HEK293 (cell line): ENCODE measurements at regions not wholly inside any gene's neighbourhood (a gene's known extent, or its start where the extent isn't known, plus 50 kb on each side); places are given as distances from the start of the nearest gene placed in this dataset.

Experiments used
- CTCF ChIA-PET: fragments of 350-600 bp; formaldehyde crosslinking; extraction: SDS; loops from one replicate; lab custom pipeline; 2021; ENCODE audit warnings: antibody characterized with exemption; lab: Yijun Ruan, JAX
- POLR2A ChIA-PET: fragments of 300-600 bp; formaldehyde crosslinking; extraction: SDS; loops from one replicate; lab custom pipeline; 2020; ENCODE audit warnings: antibody characterized with exemption, inconsistent platforms; lab: Yijun Ruan, JAX
- H3K27ac ChIP-seq: fragments of 200-500 bp; sonication (Bioruptor generic); 2 replicates; pipeline ENCODE4 v1.5.1; 2014; ENCODE audit warnings: low read depth, low read length, control low read depth, inconsistent platforms; ENCODE audit errors: extremely low read depth
- H3K36me3 ChIP-seq, 2 experiments: fragments of 200-500 bp in 1 of 2; sonication (Bioruptor generic) in 1 of 2; 1 replicate in 1 of 2; 2 replicates in 1 of 2; pipeline ENCODE4 v1.5.1; 2014 to 2017; ENCODE audit warnings: inconsistent platforms in 2 of 2, low read length in 2 of 2; ENCODE audit not compliant: control insufficient read depth in 2 of 2, insufficient read depth in 1 of 2
- H3K4me1 ChIP-seq: fragments of 200-500 bp; sonication (Bioruptor generic); 2 replicates; pipeline ENCODE4 v1.5.1; 2014; ENCODE audit warnings: mild to moderate bottlenecking, low read length, inconsistent platforms; ENCODE audit not compliant: control insufficient read depth, insufficient read depth
- H3K4me3 ChIP-seq: 2 replicates; pipeline ENCODE4 v1.5.1; 2011; ENCODE audit warnings: low read depth, mild to moderate bottlenecking, control low read depth, low read length, moderate library complexity
- H3K9me3 ChIP-seq: fragments of 200-500 bp; sonication (Bioruptor generic); 2 replicates; pipeline ENCODE4 v1.5.1; 2014; ENCODE audit warnings: low read depth, low read length, inconsistent platforms; ENCODE audit not compliant: control insufficient read depth, insufficient read depth
- BCL11A ChIP-seq: fragments of 450-650 bp; formaldehyde crosslinking; IDR thresholded peaks from 2 replicates; pipeline ENCODE4 v1.5.1; 2016; ENCODE audit warnings: low read depth, missing biosample characterization, missing genetic modification characterization
- BCL11B ChIP-seq: fragments of 450-650 bp; formaldehyde crosslinking; IDR thresholded peaks from 2 replicates; pipeline ENCODE4 v1.5.1; 2016; ENCODE audit warnings: low read depth, missing biosample characterization, missing genetic modification characterization
- HOXA7 ChIP-seq: sonication (generic); formaldehyde crosslinking; IDR thresholded peaks from 2 replicates; pipeline ENCODE4 v1.8.1; 2022; ENCODE audit warnings: missing genetic modification reagents, borderline replicate concordance
- HOXC10 ChIP-seq: sonication (generic); formaldehyde crosslinking; IDR thresholded peaks from 2 replicates; pipeline ENCODE4 v1.8.1; 2023; ENCODE audit warnings: mild to moderate bottlenecking, missing genetic modification reagents
- KLF9 ChIP-seq: fragments of 450-650 bp; formaldehyde crosslinking; IDR thresholded peaks from 2 replicates; pipeline ENCODE4 v1.5.1; 2016; ENCODE audit warnings: missing biosample characterization, missing genetic modification characterization, low read depth
- MEIS1 ChIP-seq: sonication (generic); formaldehyde crosslinking; IDR thresholded peaks from 2 replicates; pipeline ENCODE4 v1.8.1; 2022; ENCODE audit warnings: missing genetic modification reagents, mild to moderate bottlenecking, borderline replicate concordance
- OSR2 ChIP-seq: fragments of 450-650 bp; formaldehyde crosslinking; IDR thresholded peaks from 2 replicates; pipeline ENCODE4 v1.5.1; 2016; ENCODE audit warnings: missing biosample characterization, missing genetic modification characterization
- PRDM1 ChIP-seq: fragments of 450-650 bp; formaldehyde crosslinking; IDR thresholded peaks from 2 replicates; pipeline ENCODE4; 2016; ENCODE audit warnings: missing biosample characterization, missing genetic modification characterization
- SCRT1 ChIP-seq: fragments of 450-650 bp; formaldehyde crosslinking; IDR thresholded peaks from 2 replicates; pipeline ENCODE4 v1.5.1; 2016; ENCODE audit warnings: missing biosample characterization, missing genetic modification characterization, borderline replicate concordance
- SP3 ChIP-seq: fragments of 450-650 bp; formaldehyde crosslinking; IDR thresholded peaks from 2 replicates; pipeline ENCODE4 v1.5.1; 2016; ENCODE audit warnings: missing biosample characterization, missing genetic modification characterization
- SP7 ChIP-seq: fragments of 450-650 bp; formaldehyde crosslinking; IDR thresholded peaks from 2 replicates; pipeline ENCODE4 v1.5.1; 2016; ENCODE audit warnings: missing biosample characterization, missing genetic modification characterization
- TCF7L2 ChIP-seq: IDR thresholded peaks from 2 replicates; pipeline ENCODE4 v1.6.1; 2011; ENCODE audit warnings: low read depth, mild to moderate bottlenecking, inconsistent platforms, low read length, moderate library complexity, borderline replicate concordance
- YY1 ChIP-seq: fragments of 450-650 bp; formaldehyde crosslinking; IDR thresholded peaks from 2 replicates; pipeline ENCODE4 v1.5.1; 2018; ENCODE audit warnings: missing biosample characterization, missing genetic modification characterization
- ZBTB21 ChIP-seq: fragments of 450-650 bp; formaldehyde crosslinking; IDR thresholded peaks from 2 replicates; pipeline ENCODE4 v1.5.1; 2017; ENCODE audit warnings: missing biosample characterization, missing genetic modification characterization
- ZBTB48 ChIP-seq: fragments of 450-650 bp; formaldehyde crosslinking; IDR thresholded peaks from 2 replicates; pipeline ENCODE4 v1.5.1; 2016; ENCODE audit warnings: missing biosample characterization, missing genetic modification characterization
- ZFP69B ChIP-seq: fragments of 450-650 bp; formaldehyde crosslinking; IDR thresholded peaks from 2 replicates; pipeline ENCODE4 v1.5.1; 2016; ENCODE audit warnings: missing biosample characterization, missing genetic modification characterization
- ZNF133 ChIP-seq: fragments of 450-650 bp; formaldehyde crosslinking; IDR thresholded peaks from 2 replicates; pipeline ENCODE4 v1.5.1; 2016; ENCODE audit warnings: missing biosample characterization, missing genetic modification characterization
- ZNF148 ChIP-seq: fragments of 450-650 bp; formaldehyde crosslinking; IDR thresholded peaks from 2 replicates; pipeline ENCODE4 v1.5.0; 2017; ENCODE audit warnings: missing biosample characterization, missing genetic modification characterization, borderline replicate concordance
- ZNF157 ChIP-seq: fragments of 450-650 bp; formaldehyde crosslinking; IDR thresholded peaks from 2 replicates; pipeline ENCODE4 v1.5.1; 2016; ENCODE audit warnings: missing biosample characterization, missing genetic modification characterization
- ZNF266 ChIP-seq: fragments of 450-650 bp; formaldehyde crosslinking; IDR thresholded peaks from 2 replicates; pipeline ENCODE4 v1.5.1; 2016; ENCODE audit warnings: missing biosample characterization, missing genetic modification characterization, low read depth
- ZNF292 ChIP-seq: fragments of 450-650 bp; formaldehyde crosslinking; IDR thresholded peaks from 2 replicates; pipeline ENCODE4 v1.5.1; 2016; ENCODE audit warnings: low read depth, missing biosample characterization, missing genetic modification characterization, borderline replicate concordance
- ZNF404 ChIP-seq: fragments of 450-650 bp; formaldehyde crosslinking; IDR thresholded peaks from 2 replicates; pipeline ENCODE4 v1.5.1; 2017; ENCODE audit warnings: missing biosample characterization, missing genetic modification characterization
- ZNF549 ChIP-seq: fragments of 450-650 bp; IDR thresholded peaks from 2 replicates; pipeline ENCODE4 v1.5.1; 2018; ENCODE audit warnings: missing biosample characterization, missing genetic modification characterization, mild to moderate bottlenecking, inconsistent platforms, moderate library complexity
- ZNF555 ChIP-seq: fragments of 450-650 bp; formaldehyde crosslinking; conservative IDR thresholded peaks from 2 replicates; pipeline ENCODE4 v1.5.1; 2017; ENCODE audit warnings: missing biosample characterization, mild to moderate bottlenecking, missing genetic modification characterization, inconsistent platforms
- ZNF600 ChIP-seq: fragments of 450-650 bp; formaldehyde crosslinking; IDR thresholded peaks from 2 replicates; pipeline ENCODE4 v1.5.1; 2016; ENCODE audit warnings: missing biosample characterization, missing genetic modification characterization
- ZNF626 ChIP-seq: fragments of 450-650 bp; sonication (Bioruptor Pico); formaldehyde crosslinking; IDR thresholded peaks from 2 replicates; pipeline ENCODE4 v1.5.1; 2018; ENCODE audit warnings: missing biosample characterization, missing genetic modification characterization, inconsistent platforms
- ZNF677 ChIP-seq: fragments of 450-650 bp; IDR thresholded peaks from 2 replicates; pipeline ENCODE4 v1.5.0; 2018; ENCODE audit warnings: missing biosample characterization, mild to moderate bottlenecking, missing genetic modification characterization, moderate library complexity
- TF ChIP-seq, protein P1 (sequence below): fragments of 450-650 bp; formaldehyde crosslinking; IDR thresholded peaks from 2 replicates; pipeline ENCODE4 v1.5.1; 2016; ENCODE audit warnings: missing biosample characterization, missing genetic modification characterization

GRCh38 chr4:27985522-27985921, 1124.9 kb downstream of the STIM2 start:
- Histone ChIP-seq H3K9me3 (no peaks in the 10 kb centered on the region), H3K27ac (no peak overlapping the region), H3K36me3 (no peaks in the 10 kb centered on the region), H3K4me1 (no peaks in the 10 kb centered on the region), H3K4me3 (no peak overlapping the region)
- POLR2A ChIA-PET: no interaction called here
- CTCF ChIA-PET: no interaction called here
- TF ChIP-seq ZNF555 (tag by site-specific recombination): no peak

DNA sequence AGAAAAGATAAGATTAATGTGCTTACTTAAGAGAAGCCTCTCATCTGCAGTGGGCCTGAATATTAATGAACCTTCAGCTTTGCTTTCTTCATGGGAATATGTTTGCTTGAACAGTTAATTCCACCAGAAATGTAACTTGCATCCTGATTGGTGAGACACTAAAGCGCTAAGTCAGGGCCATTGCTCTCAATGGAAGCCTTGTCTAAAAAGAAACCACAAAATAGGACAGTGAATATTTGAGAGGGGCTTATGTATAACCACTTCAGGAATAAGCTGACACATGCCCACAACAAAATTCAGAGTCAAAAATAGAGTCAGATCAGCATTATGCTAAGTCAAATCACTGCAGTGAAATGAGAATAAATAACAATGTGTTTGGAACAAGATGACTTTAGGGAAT, 1125.8 kb downstream of the STIM2 start:
- Histone ChIP-seq H3K36me3 (no peaks in the 10 kb centered on the region), H3K27ac (no peak overlapping the region), H3K4me3 (no peak overlapping the region), H3K4me1 (no peaks in the 10 kb centered on the region), H3K9me3 (no peaks in the 10 kb centered on the region)
- POLR2A ChIA-PET: no interaction called here
- TF ChIP-seq ZNF133 (tag by site-specific recombination) (no peak), BCL11A (tag by site-specific recombination) (no peak), ZNF404 (tag by site-specific recombination) (no peak), ZNF549 (tag by site-specific recombination) (no peak), OSR2 (tag by site-specific recombination) (no peak), SCRT1 (tag by site-specific recombination) (no peak)
- TF ChIP-seq, protein P1, sequence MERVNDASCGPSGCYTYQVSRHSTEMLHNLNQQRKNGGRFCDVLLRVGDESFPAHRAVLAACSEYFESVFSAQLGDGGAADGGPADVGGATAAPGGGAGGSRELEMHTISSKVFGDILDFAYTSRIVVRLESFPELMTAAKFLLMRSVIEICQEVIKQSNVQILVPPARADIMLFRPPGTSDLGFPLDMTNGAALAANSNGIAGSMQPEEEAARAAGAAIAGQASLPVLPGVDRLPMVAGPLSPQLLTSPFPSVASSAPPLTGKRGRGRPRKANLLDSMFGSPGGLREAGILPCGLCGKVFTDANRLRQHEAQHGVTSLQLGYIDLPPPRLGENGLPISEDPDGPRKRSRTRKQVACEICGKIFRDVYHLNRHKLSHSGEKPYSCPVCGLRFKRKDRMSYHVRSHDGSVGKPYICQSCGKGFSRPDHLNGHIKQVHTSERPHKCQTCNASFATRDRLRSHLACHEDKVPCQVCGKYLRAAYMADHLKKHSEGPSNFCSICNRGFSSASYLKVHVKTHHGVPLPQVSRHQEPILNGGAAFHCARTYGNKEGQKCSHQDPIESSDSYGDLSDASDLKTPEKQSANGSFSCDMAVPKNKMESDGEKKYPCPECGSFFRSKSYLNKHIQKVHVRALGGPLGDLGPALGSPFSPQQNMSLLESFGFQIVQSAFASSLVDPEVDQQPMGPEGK: no peak
- CTCF ChIA-PET: no interaction called here

- no peak overlapping the region for H3K27ac ChIP-seq
- no peaks in the 10 kb centered on the region for H3K4me1 ChIP-seq
- H3K4me3 ChIP-seq: no peak overlapping the region
- POLR2A ChIA-PET: no interaction called here
- H3K9me3 ChIP-seq: no peaks in the 10 kb centered on the region
- TF ChIP-seq ZNF292 (tag by site-specific recombination) (no peak), BCL11B (tag by site-specific recombination) (no peak), YY1 (tag by site-specific recombination) (no peak), ZNF266 (no peak), HOXC10 (CRISPR knock-in tag) (no peak), ZNF157 (tag by site-specific recombination) (no peak), ZNF677 (tag by site-specific recombination) (no peak), ZBTB21 (tag by site-specific recombination) (no peak), HOXA7 (CRISPR knock-in tag) (no peak), ZNF600 (tag by site-specific recombination) (no peak), ZFP69B (tag by site-specific recombination) (no peak), SP7 (tag by site-specific recombination) (no peak), ZNF626 (tag by site-specific recombination) (no peak), KLF9 (tag by site-specific recombination) (no peak), PRDM1 (tag by site-specific recombination) (no peak), TCF7L2 (no peak), MEIS1 (no peak), ZBTB48 (tag by site-specific recombination) (no peak), ZNF148 (tag by site-specific recombination) (no peak), SP3 (tag by site-specific recombination) (no peak)
- TF ChIP-seq, all 188 proteins: peak for 0
- H3K36me3 ChIP-seq: no peaks in the 10 kb centered on the region
- CTCF ChIA-PET: interaction anchor here (1.0 kb wide), 1 partner anchor 954 kb away, joined by 3 read pairs; no protein-coding TSS in a partner anchor
Measured at GRCh38 chr4:28001698-28002097, 1141.1 kb downstream of the STIM2 start.
